GM13976 (cell line): ENCODE measurements at regions not wholly inside any gene's neighbourhood (a gene's known extent, or its start where the extent isn't known, plus 50 kb on each side); places are given as distances from the start of the nearest gene placed in this dataset.

ENCODE experiments used
- DNase-seq: peaks from one replicate; pipeline ENCODE4 v3.0.0; 2012; ENCODE audit warnings: low spot score
- CTCF ChIP-seq: IDR thresholded peaks from 2 replicates; pipeline ENCODE4 v1.5.1; 2012; ENCODE audit warnings: borderline replicate concordance, mild to moderate bottlenecking; ENCODE audit not compliant: insufficient read depth; ENCODE audit errors: extremely low read depth, missing control alignments, control extremely low read depth
- in situ Hi-C: fragments of 300-500 bp; cut with MboI; formaldehyde crosslinking; loops from one replicate; pipeline ENCODE4 v1.12.0; 2022; ENCODE audit warnings: low sequenced_read_pairs, mixed read lengths, inconsistent platforms; ENCODE audit not compliant: unreplicated experiment

GRCh38 chr1:5643360-5644107, 348.7 kb downstream of the NPHP4 start:
- TF ChIP-seq CTCF: no peak

GRCh38 chr1:5640845-5641244, 351.4 kb downstream of the NPHP4 start:
- in situ Hi-C loops: no loop called here

More at GRCh38 chr1:5643360-5644107, 348.7 kb downstream of the NPHP4 start:
- in situ Hi-C loops: no loop called here
- peak; percentile 3 for DNase-seq

GRCh38 chr1:5639106-5639722, 353.0 kb downstream of the NPHP4 start:
- DNase-seq: no peak
- TF ChIP-seq CTCF: no peak
- in situ Hi-C loops: no loop called here

More at GRCh38 chr1:5640845-5641244, 351.4 kb downstream of the NPHP4 start:
- DNase-seq: no peak
- no peak for TF ChIP-seq CTCF

- no peak for TF ChIP-seq CTCF
- in situ Hi-C loops: no loop called here
- no peak for DNase-seq
These were observed 353.6 kb downstream of the NPHP4 start for GRCh38 chr1:5638582-5638981.

- peak; percentile 13 for DNase-seq
- in situ Hi-C loops: no loop called here
- no peak for TF ChIP-seq CTCF
These were observed 355.1 kb downstream of the NPHP4 start for GRCh38 chr1:5637171-5637570.

GRCh38 chr1:5634893-5635292, 357.3 kb downstream of the NPHP4 start:
- in situ Hi-C loops: no loop called here
- DNase-seq: no peak
- TF ChIP-seq CTCF: no peak
